Jurkat, Clone E6-1 (cell line): ENCODE measurements at regions not wholly inside any gene's neighbourhood (a gene's known extent, or its start where the extent isn't known, plus 50 kb on each side); places are given as distances from the start of the nearest gene placed in this dataset.

Experiments used
- DNase-seq: peaks from one replicate; pipeline ENCODE4 v3.0.0-alpha.2; 2011; ENCODE audit warnings: low read depth, low spot score
- H3K4me3 ChIP-seq: 2 replicates; pipeline ENCODE4 v1.5.1; 2011; ENCODE audit warnings: mild to moderate bottlenecking, low read length, control low read depth, moderate library complexity

GRCh38 chr5:28493456-28493855 lies 1455.1 kb upstream of the CDH9 start:
- no peak overlapping the region for H3K4me3 ChIP-seq
- no peak for DNase-seq

- no peak overlapping the region for H3K4me3 ChIP-seq
- no peak for DNase-seq
These were observed 1450.4 kb upstream of the CDH9 start for GRCh38 chr5:28488752-28489151.

- no peak for DNase-seq
- H3K4me3 ChIP-seq, result no peak overlapping the region
These were observed 1445.1 kb upstream of the CDH9 start for GRCh38 chr5:28483327-28484025.

GRCh38 chr5:28473531-28474107 lies 1435.2 kb upstream of the CDH9 start:
- no peak overlapping the region for H3K4me3 ChIP-seq
- peak; percentile 7 for DNase-seq

GRCh38 chr5:28468166-28468565 lies 1429.8 kb upstream of the CDH9 start:
- DNase-seq, result no peak
- H3K4me3 ChIP-seq, result no peak overlapping the region

GRCh38 chr5:28463728-28464127 lies 1425.3 kb upstream of the CDH9 start:
- no peak overlapping the region for H3K4me3 ChIP-seq
- DNase-seq, result no peak

GRCh38 chr5:28451483-28451882 lies 1413.1 kb upstream of the CDH9 start:
- no peak overlapping the region for H3K4me3 ChIP-seq
- no peak for DNase-seq

GRCh38 chr5:28450997-28451396 lies 1412.6 kb upstream of the CDH9 start:
- H3K4me3 ChIP-seq, result no peak overlapping the region
- no peak for DNase-seq

- no peak overlapping the region for H3K4me3 ChIP-seq
- DNase-seq, result no peak
These were observed 1410.4 kb upstream of the CDH9 start for GRCh38 chr5:28448791-28449190.

- DNase-seq, result no peak
- no peak overlapping the region for H3K4me3 ChIP-seq
These were observed 1392.3 kb upstream of the CDH9 start for GRCh38 chr5:28430565-28431178.

- H3K4me3 ChIP-seq, result no peak overlapping the region
- DNase-seq, result no peak
These were observed 1382.8 kb upstream of the CDH9 start for GRCh38 chr5:28421141-28421540.

- DNase-seq, result no peak
- H3K4me3 ChIP-seq, result no peak overlapping the region
These were observed 1377.5 kb upstream of the CDH9 start for GRCh38 chr5:28415791-28416443.

- no peak overlapping the region for H3K4me3 ChIP-seq
- DNase-seq, result no peak
These were observed 1376.2 kb upstream of the CDH9 start for GRCh38 chr5:28414619-28415018.

GRCh38 chr5:28408651-28409050 lies 1370.3 kb upstream of the CDH9 start:
- no peak for DNase-seq
- no peak overlapping the region for H3K4me3 ChIP-seq

GRCh38 chr5:28408186-28408585 lies 1369.8 kb upstream of the CDH9 start:
- H3K4me3 ChIP-seq, result no peak overlapping the region
- DNase-seq, result no peak

- no peak for DNase-seq
- H3K4me3 ChIP-seq, result no peak overlapping the region
These were observed 1366.1 kb upstream of the CDH9 start for GRCh38 chr5:28404363-28405071.

GRCh38 chr5:28403846-28404245 lies 1365.5 kb upstream of the CDH9 start:
- no peak for DNase-seq
- no peak overlapping the region for H3K4me3 ChIP-seq

GRCh38 chr5:28402590-28403301 lies 1364.4 kb upstream of the CDH9 start:
- no peak for DNase-seq
- H3K4me3 ChIP-seq, result no peak overlapping the region

- H3K4me3 ChIP-seq, result no peak overlapping the region
- no peak for DNase-seq
These were observed 1361.7 kb upstream of the CDH9 start for GRCh38 chr5:28400076-28400475.
